A673 (cell line): ENCODE measurements at regions not wholly inside any gene's neighbourhood (a gene's known extent, or its start where the extent isn't known, plus 50 kb on each side); places are given as distances from the start of the nearest gene placed in this dataset.

Experiments used
- CTCF ChIP-seq: fragments of 300-800, 200-600 bp; sonication (generic); conservative IDR thresholded peaks from 2 replicates; pipeline ENCODE4 v1.5.1; 2017; ENCODE audit warnings: low read depth, mild to moderate bottlenecking, antibody characterized with exemption, low read length, moderate library complexity, mixed read lengths
- EZH2 ChIP-seq: fragments of 200-600 bp; sonication (generic); IDR thresholded peaks from 2 replicates; pipeline ENCODE4 v1.6.1; 2017; ENCODE audit warnings: borderline replicate concordance, low read depth, mild to moderate bottlenecking, mixed read lengths, antibody characterized with exemption, low read length; ENCODE audit not compliant: poor library complexity, severe bottlenecking

GRCh38 chr2:205880048-205880447, 197.7 kb downstream of the NRP2 start:
- TF ChIP-seq CTCF (no peak), EZH2 (no peak)
